ENCODE measurements at regions not wholly inside any gene's neighbourhood (a gene's known extent, or its start where the extent isn't known, plus 50 kb on each side); places are given as distances from the start of the nearest gene placed in this dataset.

GRCh38 chr2:152867397-152867796 lies 149.0 kb downstream of the ARL6IP6 start:
- Histone ChIP-seq H3K9me3 (replicated peaks; ENCODE audit: insufficient read depth, low read length) (no peaks in the 10 kb centered on the region), H2AFZ (ENCODE audit: low read length) (no peak overlapping the region), H3K4me2 (ENCODE audit: low read depth, low read length) (no peak overlapping the region), H3K27ac (ENCODE audit: low read length) (no peak overlapping the region), H3K36me3 (replicated peaks; ENCODE audit: insufficient read depth, low read length) (no peaks in the 10 kb centered on the region), H3K9ac (ENCODE audit: low read length) (no peak overlapping the region), H3K4me3 (ENCODE audit: low read length) (no peak overlapping the region), H3K79me2 (ENCODE audit: low read length) (no peaks in the 10 kb centered on the region), H3F3A (ENCODE audit: insufficient read depth, low read length) (no peaks in the 10 kb centered on the region), H3K4me1 (ENCODE audit: low read length) (no peaks in the 10 kb centered on the region), H4K20me1 (ENCODE audit: insufficient read depth, low read length) (no peaks in the 10 kb centered on the region), H3K27me3 (replicated peaks; ENCODE audit: insufficient read depth, low read length) (no peaks in the 10 kb centered on the region), H3K9me2 (replicated peaks; ENCODE audit: insufficient read depth, low read length) (no peaks in the 10 kb centered on the region)
- DNase-seq = no peak
- no peak for TF ChIP-seq CTCF (IDR thresholded peaks at IDR 0.05; ENCODE audit: low read length)
- no peak for TF ChIP-seq EZH2phosphoT487 (IDR thresholded peaks at IDR 0.05; ENCODE audit: low read length)
- TF ChIP-seq EZH2 (optimal IDR thresholded peaks at IDR 0.05; ENCODE audit: low read depth, low read length) = no peak

- Histone ChIP-seq H3K4me3 (ENCODE audit: low read length) (no peak overlapping the region), H3F3A (ENCODE audit: insufficient read depth, low read length) (no peaks in the 10 kb centered on the region)
Observed at GRCh38 chr2:152864601-152865149, 146.3 kb downstream of the ARL6IP6 start.

GRCh38 chr2:152863826-152864225 lies 145.4 kb downstream of the ARL6IP6 start:
- no peak for DNase-seq
- no peaks in the 10 kb centered on the region for H3K36me3 ChIP-seq (replicated peaks; ENCODE audit: insufficient read depth, low read length)
- H3F3A ChIP-seq (ENCODE audit: insufficient read depth, low read length) = no peaks in the 10 kb centered on the region

More at GRCh38 chr2:152864601-152865149, 146.3 kb downstream of the ARL6IP6 start:
- Histone ChIP-seq H3K27me3 (replicated peaks; ENCODE audit: insufficient read depth, low read length) (no peaks in the 10 kb centered on the region), H3K4me2 (ENCODE audit: low read depth, low read length) (no peak overlapping the region), H3K9ac (ENCODE audit: low read length) (no peak overlapping the region), H3K79me2 (ENCODE audit: low read length) (no peaks in the 10 kb centered on the region), H3K9me3 (replicated peaks; ENCODE audit: insufficient read depth, low read length) (no peaks in the 10 kb centered on the region), H3K27ac (ENCODE audit: low read length) (no peak overlapping the region), H3K9me2 (replicated peaks; ENCODE audit: insufficient read depth, low read length) (no peaks in the 10 kb centered on the region), H3K36me3 (replicated peaks; ENCODE audit: insufficient read depth, low read length) (no peaks in the 10 kb centered on the region), H2AFZ (ENCODE audit: low read length) (no peak overlapping the region), H3K4me1 (ENCODE audit: low read length) (no peaks in the 10 kb centered on the region), H4K20me1 (ENCODE audit: insufficient read depth, low read length) (no peaks in the 10 kb centered on the region)
- no peak for DNase-seq
- TF ChIP-seq CTCF (IDR thresholded peaks at IDR 0.05; ENCODE audit: low read length) (no peak), EZH2phosphoT487 (IDR thresholded peaks at IDR 0.05; ENCODE audit: low read length) (no peak), EZH2 (optimal IDR thresholded peaks at IDR 0.05; ENCODE audit: low read depth, low read length) (no peak)

More at GRCh38 chr2:152863826-152864225, 145.4 kb downstream of the ARL6IP6 start:
- TF ChIP-seq CTCF (IDR thresholded peaks at IDR 0.05; ENCODE audit: low read length) (no peak), EZH2phosphoT487 (IDR thresholded peaks at IDR 0.05; ENCODE audit: low read length) (no peak), EZH2 (optimal IDR thresholded peaks at IDR 0.05; ENCODE audit: low read depth, low read length) (no peak)
- Histone ChIP-seq H4K20me1 (ENCODE audit: insufficient read depth, low read length) (no peaks in the 10 kb centered on the region), H3K79me2 (ENCODE audit: low read length) (no peaks in the 10 kb centered on the region), H2AFZ (ENCODE audit: low read length) (no peak overlapping the region), H3K27me3 (replicated peaks; ENCODE audit: insufficient read depth, low read length) (no peaks in the 10 kb centered on the region), H3K4me2 (ENCODE audit: low read depth, low read length) (no peak overlapping the region), H3K9me2 (replicated peaks; ENCODE audit: insufficient read depth, low read length) (no peaks in the 10 kb centered on the region), H3K27ac (ENCODE audit: low read length) (no peak overlapping the region), H3K9ac (ENCODE audit: low read length) (no peak overlapping the region), H3K9me3 (replicated peaks; ENCODE audit: insufficient read depth, low read length) (no peaks in the 10 kb centered on the region), H3K4me3 (ENCODE audit: low read length) (no peak overlapping the region), H3K4me1 (ENCODE audit: low read length) (no peaks in the 10 kb centered on the region)

Data from MM.1S (cell line).